ENCODE measurements at regions not wholly inside any gene's neighbourhood (a gene's known extent, or its start where the extent isn't known, plus 50 kb on each side); places are given as distances from the start of the nearest gene placed in this dataset.

DNA sequence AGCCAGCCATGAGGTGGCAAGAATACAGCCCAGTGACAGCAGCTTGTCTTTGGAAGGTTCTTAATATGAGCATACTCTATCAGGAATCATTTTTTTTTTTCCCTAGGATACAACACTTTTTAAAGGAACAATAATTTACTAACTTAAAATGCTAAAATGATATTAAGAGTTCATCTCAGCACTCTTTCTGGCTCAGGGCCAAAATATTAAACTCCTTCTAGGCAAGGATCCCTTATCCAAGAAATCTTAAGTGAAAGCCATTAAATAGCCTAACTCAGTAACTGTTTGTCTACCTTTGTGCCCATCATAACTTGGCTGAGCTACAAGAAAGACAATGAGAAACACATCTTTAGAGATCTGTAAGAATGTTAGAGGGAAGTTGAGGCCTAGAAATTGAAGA is 529.5 kb upstream of the TGFBR2 start:
- TF ChIP-seq, protein P1, sequence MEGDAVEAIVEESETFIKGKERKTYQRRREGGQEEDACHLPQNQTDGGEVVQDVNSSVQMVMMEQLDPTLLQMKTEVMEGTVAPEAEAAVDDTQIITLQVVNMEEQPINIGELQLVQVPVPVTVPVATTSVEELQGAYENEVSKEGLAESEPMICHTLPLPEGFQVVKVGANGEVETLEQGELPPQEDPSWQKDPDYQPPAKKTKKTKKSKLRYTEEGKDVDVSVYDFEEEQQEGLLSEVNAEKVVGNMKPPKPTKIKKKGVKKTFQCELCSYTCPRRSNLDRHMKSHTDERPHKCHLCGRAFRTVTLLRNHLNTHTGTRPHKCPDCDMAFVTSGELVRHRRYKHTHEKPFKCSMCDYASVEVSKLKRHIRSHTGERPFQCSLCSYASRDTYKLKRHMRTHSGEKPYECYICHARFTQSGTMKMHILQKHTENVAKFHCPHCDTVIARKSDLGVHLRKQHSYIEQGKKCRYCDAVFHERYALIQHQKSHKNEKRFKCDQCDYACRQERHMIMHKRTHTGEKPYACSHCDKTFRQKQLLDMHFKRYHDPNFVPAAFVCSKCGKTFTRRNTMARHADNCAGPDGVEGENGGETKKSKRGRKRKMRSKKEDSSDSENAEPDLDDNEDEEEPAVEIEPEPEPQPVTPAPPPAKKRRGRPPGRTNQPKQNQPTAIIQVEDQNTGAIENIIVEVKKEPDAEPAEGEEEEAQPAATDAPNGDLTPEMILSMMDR (conservative IDR thresholded peaks at IDR 0.05) = no peak
- no peak for TF ChIP-seq ZFX (IDR thresholded peaks at IDR 0.05)
